ENCODE measurements at regions not wholly inside any gene's neighbourhood (a gene's known extent, or its start where the extent isn't known, plus 50 kb on each side); places are given as distances from the start of the nearest gene placed in this dataset.

DNA sequence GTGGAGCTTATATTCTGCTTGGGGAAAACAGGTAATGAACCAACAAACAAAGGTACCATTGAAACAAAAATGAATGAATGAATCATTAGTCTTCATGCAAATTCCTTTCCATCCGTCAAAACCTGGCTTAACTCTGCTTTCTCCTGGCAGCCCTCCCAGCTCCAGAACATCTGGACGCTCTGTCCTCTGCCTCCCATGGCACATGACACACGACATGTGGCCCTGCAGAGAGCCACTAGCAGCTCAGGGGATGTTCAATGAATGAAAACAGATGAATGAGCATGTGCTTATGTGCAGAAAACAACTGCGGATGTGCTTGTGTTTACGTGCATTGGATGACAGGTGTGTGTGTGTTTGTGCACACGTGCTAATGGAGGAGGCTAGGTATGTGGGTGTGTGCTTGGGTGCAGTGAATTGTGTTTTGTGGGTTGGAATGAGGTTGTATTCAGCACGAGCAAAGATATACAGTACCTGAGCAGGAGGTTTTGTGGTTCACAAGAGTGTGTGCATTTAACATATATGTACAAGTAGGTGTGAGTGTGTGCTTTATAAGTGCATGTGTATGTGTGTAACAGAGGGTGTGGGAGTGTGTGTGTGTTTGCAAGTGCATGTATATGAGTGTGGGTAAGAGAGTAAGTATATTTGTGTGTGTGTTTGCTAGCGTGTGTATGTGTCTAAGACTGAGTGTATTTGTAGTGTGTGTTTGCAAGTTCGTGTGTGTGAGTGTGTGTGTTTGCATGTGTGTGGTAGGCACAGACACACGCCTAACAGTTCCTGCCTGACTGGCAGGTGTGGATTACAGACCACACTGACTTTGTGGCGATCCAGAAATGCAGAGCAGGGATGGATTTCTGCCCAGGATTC lies 374.1 kb upstream of the SULF2 start:
- no peaks in the 10 kb centered on the region for H3K36me3 ChIP-seq
- no peaks in the 10 kb centered on the region for H3K27me3 ChIP-seq
- peaks cover 23 to 29% (median 25%) of the 10 kb centered on the region in 11 experiments for H3K9me3 ChIP-seq (replicated peaks in 1 of 11)
- no peak overlapping the region for H3K27ac ChIP-seq
- no peak for TF ChIP-seq Cebpa-rat (IDR thresholded peaks at IDR 0.05)
- H3K4me3 ChIP-seq = no peak overlapping the region
- H3K4me2 ChIP-seq = no peak overlapping the region
- H3K4me1 ChIP-seq = peaks cover 0 to 6% (median 2%) of the 10 kb centered on the region in 10 experiments; a peak in 4 of 20 replicates
- H3K9ac ChIP-seq = no peak overlapping the region
- no peaks in the 10 kb centered on the region for H4K20me1 ChIP-seq

DNA sequence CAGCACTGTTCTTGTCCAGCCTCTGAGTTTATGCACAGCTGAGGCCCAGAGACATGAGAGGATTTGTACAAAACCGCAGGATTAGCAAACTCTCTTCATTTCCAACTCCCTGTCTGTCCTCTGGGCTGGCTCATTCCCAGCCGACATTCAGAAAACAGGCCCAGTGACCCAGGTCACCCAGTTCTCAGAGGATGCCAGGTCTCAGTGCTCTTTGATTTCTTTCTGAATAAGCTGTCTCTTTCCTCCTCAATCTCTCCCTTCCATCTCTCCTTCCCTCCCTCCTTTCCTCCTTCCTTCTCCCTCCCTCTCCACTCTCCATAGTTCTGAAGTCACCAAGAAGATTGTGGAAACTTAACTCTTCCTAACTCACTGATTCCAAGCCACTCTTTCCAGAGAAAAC lies 372.7 kb upstream of the SULF2 start:
- TF ChIP-seq Cebpa-rat (IDR thresholded peaks at IDR 0.05) = no peak
- Histone ChIP-seq H3K27me3 (no peaks in the 10 kb centered on the region), H4K20me1 (no peaks in the 10 kb centered on the region), H3K4me1 (peaks cover 0 to 15% (median 12%) of the 10 kb centered on the region in 10 experiments; a peak in 14 of 20 replicates), H3K4me3 (no peak overlapping the region), H3K9ac (no peak overlapping the region), H3K9me3 (replicated peaks in 1 of 11) (peaks cover 23 to 29% (median 25%) of the 10 kb centered on the region in 11 experiments), H3K4me2 (no peak overlapping the region), H3K36me3 (no peaks in the 10 kb centered on the region), H3K27ac (no peak overlapping the region)

DNA sequence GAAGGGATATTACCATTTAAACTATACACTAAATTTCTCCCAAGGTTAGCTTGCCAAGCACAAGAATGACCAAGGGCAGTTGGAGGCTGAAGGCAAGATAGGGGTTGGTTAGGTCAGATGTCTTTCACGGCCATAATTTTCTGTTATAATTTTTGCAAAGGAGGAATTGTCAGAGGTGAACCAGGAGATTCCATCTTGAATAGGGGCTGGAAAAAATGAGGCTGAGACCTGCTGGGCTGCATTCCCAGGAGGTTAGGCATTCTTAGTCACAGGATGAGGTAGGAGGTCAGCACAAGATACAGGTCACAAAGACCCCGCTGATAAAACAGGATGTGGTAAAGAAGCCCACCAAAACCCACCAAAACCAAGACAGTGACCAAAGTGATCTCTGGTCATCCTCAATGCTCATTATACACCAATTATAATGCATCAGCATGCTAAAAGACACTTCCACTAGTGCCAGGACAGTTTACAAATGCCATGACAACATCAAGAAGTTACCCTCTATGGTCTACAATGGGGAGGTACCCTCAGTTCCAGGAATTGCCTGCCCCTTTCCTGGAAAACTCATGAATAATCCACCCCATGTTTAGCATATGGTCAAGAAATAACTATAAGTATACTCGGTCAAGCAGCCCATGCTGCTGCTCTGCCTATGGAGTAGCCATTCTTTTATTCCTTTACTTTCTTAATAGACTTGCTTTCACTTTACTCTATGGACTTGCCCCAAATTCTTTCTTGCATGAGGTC lies 371.8 kb upstream of the SULF2 start:
- Histone ChIP-seq H3K4me2 (no peak overlapping the region), H3K9ac (no peak overlapping the region), H3K9me3 (replicated peaks in 1 of 11) (peaks cover 23 to 29% (median 25%) of the 10 kb centered on the region in 11 experiments), H3K4me1 (peaks cover 0 to 16% (median 12%) of the 10 kb centered on the region in 10 experiments; a peak in 14 of 20 replicates), H3K4me3 (no peak overlapping the region), H3K27me3 (no peaks in the 10 kb centered on the region), H4K20me1 (no peaks in the 10 kb centered on the region), H3K27ac (no peak overlapping the region), H3K36me3 (no peaks in the 10 kb centered on the region)
- no peak for TF ChIP-seq Cebpa-rat (IDR thresholded peaks at IDR 0.05)

DNA sequence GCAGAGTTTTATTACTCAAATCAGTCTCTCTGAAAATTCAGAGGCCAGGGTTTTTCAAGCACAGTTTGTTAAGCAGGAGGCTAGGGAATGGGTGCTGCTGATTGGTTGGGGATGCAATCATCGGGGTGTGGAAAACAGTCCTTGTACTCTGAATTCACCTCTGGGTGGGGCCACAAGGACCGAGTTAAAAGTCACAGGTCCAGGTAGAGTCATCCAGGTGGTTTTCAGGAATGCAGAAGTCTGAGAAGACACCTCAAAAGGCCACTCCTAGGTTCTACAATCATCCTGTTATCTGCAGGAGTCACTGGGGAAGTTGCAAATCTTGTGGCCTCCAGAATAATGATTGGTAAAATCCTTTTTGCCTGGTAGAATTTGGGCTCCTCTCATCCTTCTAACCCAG lies 371.2 kb upstream of the SULF2 start:
- no peaks in the 10 kb centered on the region for H4K20me1 ChIP-seq
- no peak overlapping the region for H3K27ac ChIP-seq
- no peak for TF ChIP-seq Cebpa-rat (IDR thresholded peaks at IDR 0.05)
- H3K9me3 ChIP-seq (replicated peaks in 1 of 11) = peaks cover 23 to 29% (median 25%) of the 10 kb centered on the region in 11 experiments
- H3K4me2 ChIP-seq = no peak overlapping the region
- no peaks in the 10 kb centered on the region for H3K27me3 ChIP-seq
- peaks cover 0 to 16% (median 12%) of the 10 kb centered on the region in 10 experiments; a peak in 14 of 20 replicates for H3K4me1 ChIP-seq
- no peak overlapping the region for H3K9ac ChIP-seq
- no peaks in the 10 kb centered on the region for H3K36me3 ChIP-seq
- no peak overlapping the region; a peak in 1 of 20 replicates for H3K4me3 ChIP-seq

DNA sequence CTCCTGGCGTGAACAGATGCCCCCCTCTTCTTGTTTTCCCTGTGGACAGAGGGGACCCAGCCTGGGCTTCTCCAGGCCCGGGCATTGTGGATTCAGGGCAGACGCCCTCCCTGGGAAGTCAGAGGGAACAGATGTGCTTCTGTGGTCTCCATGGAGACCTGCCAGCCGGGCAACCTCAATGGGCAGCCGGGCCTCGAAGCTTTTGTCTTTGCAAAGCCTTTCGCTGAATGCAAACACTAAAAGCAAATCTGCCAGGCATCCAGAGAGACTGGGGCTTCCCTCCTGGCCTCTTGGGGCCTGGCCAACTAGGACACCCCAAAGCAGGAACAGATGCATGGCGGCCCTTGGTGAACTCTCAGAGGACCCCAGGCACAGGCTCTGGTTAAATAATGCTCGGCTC lies 370.0 kb upstream of the SULF2 start:
- Histone ChIP-seq H4K20me1 (no peaks in the 10 kb centered on the region), H3K9me3 (replicated peaks in 1 of 11) (peaks cover 23 to 29% (median 25%) of the 10 kb centered on the region in 11 experiments), H3K27me3 (no peaks in the 10 kb centered on the region), H3K4me2 (no peak overlapping the region), H3K4me1 (peaks cover 0 to 12% (median 11%) of the 10 kb centered on the region in 10 experiments; a peak in 14 of 20 replicates), H3K27ac (no peak overlapping the region), H3K9ac (no peak overlapping the region), H3K4me3 (no peak overlapping the region), H3K36me3 (no peaks in the 10 kb centered on the region)
- TF ChIP-seq Cebpa-rat (IDR thresholded peaks at IDR 0.05) = no peak

DNA sequence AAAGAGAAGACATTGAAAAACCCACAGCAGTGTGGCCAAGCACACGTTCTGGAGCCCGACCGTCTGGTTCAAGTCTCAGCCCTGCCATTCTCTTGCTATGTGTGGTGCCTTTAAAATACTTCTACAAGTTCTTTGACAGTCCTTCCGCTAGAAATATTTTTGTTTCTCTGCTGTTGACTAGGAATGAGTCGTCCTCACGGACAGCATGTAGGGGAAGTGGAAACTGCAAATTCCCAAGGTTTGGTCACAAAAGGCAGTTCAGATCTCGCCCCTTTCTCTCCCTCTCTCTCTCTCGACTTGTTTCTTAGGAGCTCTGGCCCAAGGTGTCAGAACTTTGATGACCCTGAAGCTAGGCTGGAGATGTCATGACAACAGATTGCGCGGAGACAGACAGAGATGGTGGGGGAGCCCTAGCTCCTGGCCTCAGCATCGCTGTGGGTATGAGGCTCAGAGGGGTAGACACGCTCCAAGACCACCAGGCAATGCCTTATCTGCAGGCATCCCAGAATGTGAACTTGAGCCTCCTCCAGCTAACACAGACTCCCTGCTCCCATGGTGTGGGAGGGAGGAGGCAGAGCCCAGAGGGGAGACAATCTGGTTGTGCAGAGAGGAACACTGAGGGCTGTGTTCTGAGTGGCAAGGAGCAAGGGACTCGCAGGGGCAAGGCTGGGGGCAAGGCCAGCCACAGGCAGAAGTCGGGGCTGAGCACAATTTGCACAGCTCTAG lies 368.9 kb upstream of the SULF2 start:
- Histone ChIP-seq H3K4me2 (peak overlapping the region in 7 of 11 experiments; percentile 11 to 64 (median 44); a peak in 12 of 22 replicates), H3K27ac (peak overlapping the region in 2 of 11 experiments; percentile 2 to 10; a peak in 1 of 22 replicates), H3K4me1 (peaks cover 0 to 12% (median 11%) of the 10 kb centered on the region in 10 experiments; a peak in 14 of 20 replicates), H3K4me3 (no peak overlapping the region), H3K27me3 (no peaks in the 10 kb centered on the region), H3K36me3 (no peaks in the 10 kb centered on the region), H3K9me3 (replicated peaks in 1 of 11) (peaks cover 23 to 29% (median 25%) of the 10 kb centered on the region in 11 experiments), H4K20me1 (no peaks in the 10 kb centered on the region), H3K9ac (no peak overlapping the region)
- TF ChIP-seq Cebpa-rat (IDR thresholded peaks at IDR 0.05) = no peak

DNA sequence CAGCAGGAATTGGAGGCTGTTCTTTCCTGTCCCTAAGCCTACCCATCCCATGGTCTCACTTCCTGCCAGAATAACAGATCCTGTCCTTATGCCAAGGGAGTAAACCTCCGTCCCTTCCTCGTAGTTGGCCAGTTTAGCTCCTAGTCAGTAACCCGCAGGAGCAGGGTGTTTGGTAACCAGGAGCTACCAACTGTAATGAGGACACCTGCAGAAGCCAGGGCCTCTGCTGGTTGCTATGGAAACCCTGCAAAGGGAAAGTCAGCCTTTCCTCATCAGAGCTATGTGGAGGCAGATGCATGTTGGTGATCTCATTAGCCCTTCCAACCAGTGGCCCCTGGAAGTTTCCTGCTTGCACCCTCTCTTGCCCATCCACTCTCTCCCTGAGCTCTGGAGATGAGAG lies 368.2 kb upstream of the SULF2 start:
- Histone ChIP-seq H3K27me3 (no peaks in the 10 kb centered on the region), H3K4me3 (no peak overlapping the region), H3K9ac (no peak overlapping the region), H3K9me3 (replicated peaks in 1 of 11) (peaks cover 23 to 29% (median 25%) of the 10 kb centered on the region in 11 experiments), H3K4me2 (peak overlapping the region in 7 of 11 experiments; percentile 11 to 64 (median 44); a peak in 11 of 22 replicates), H3K4me1 (peaks cover 0 to 12% (median 11%) of the 10 kb centered on the region in 10 experiments; a peak in 14 of 20 replicates), H3K27ac (peak overlapping the region in 1 of 11 experiments; percentile 60; a peak in 1 of 22 replicates), H4K20me1 (no peaks in the 10 kb centered on the region), H3K36me3 (no peaks in the 10 kb centered on the region)
- TF ChIP-seq Cebpa-rat (IDR thresholded peaks at IDR 0.05) = no peak

DNA sequence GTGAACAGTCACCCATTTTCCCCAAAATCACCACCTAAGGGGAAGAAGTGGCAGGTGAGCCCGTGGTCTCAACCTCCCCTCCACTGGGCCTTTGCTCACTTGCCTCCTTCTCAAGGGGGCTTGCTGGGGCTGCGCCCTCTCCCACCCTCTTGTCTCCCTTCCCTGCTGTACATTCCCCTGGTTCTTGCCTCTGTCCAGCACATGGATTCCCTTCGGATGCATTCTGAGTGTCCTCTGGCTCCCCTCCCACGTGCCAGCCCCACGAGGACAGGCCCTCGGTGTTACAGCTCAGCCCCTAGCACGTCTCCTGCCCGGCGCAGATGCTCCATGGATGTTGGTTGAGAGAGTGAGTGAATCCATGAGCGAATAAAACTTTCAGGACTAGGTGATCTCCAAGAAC lies 367.8 kb upstream of the SULF2 start:
- H3K9ac ChIP-seq = no peak overlapping the region
- TF ChIP-seq Cebpa-rat (IDR thresholded peaks at IDR 0.05) = no peak
- H3K4me1 ChIP-seq = peaks cover 0 to 12% (median 11%) of the 10 kb centered on the region in 10 experiments; a peak in 14 of 20 replicates
- peaks cover 23 to 29% (median 25%) of the 10 kb centered on the region in 11 experiments for H3K9me3 ChIP-seq (replicated peaks in 1 of 11)
- H3K27ac ChIP-seq = peak overlapping the region in 1 of 11 experiments; percentile 60; a peak in 1 of 22 replicates
- H3K36me3 ChIP-seq = no peaks in the 10 kb centered on the region
- H4K20me1 ChIP-seq = no peaks in the 10 kb centered on the region
- H3K27me3 ChIP-seq = no peaks in the 10 kb centered on the region
- H3K4me2 ChIP-seq = peak overlapping the region in 7 of 11 experiments; percentile 11 to 64 (median 44); a peak in 9 of 22 replicates
- no peak overlapping the region for H3K4me3 ChIP-seq

Data from BLaER1 treated with 17β-estradiol and CSF1 and Interleukin-3, amounts not matched to agents 10 nM and 100 nM (cell line).